ENCODE measurements at regions not wholly inside any gene's neighbourhood (a gene's known extent, or its start where the extent isn't known, plus 50 kb on each side); places are given as distances from the start of the nearest gene placed in this dataset.

GRCh38 chr20:48395816-48396546 is 431.8 kb downstream of the PREX1 start:
- CTCF ChIA-PET, result no interaction called here
- TF ChIP-seq CTCF (IDR thresholded peaks at IDR 0.05; ENCODE audit: insufficient read depth, low read length, missing control alignments), result no peak
- H3K4me3 ChIP-seq (ENCODE audit: low read depth, low read length), result no peak overlapping the region
- POLR2A ChIA-PET, result no interaction called here
- no peak for DNase-seq (ENCODE audit: low read depth, low spot score)

- no peak for DNase-seq (ENCODE audit: low read depth, low spot score)
- ChIA-PET POLR2A (no interaction called here), CTCF (no interaction called here)
- TF ChIP-seq CTCF (IDR thresholded peaks at IDR 0.05; ENCODE audit: insufficient read depth, low read length, missing control alignments), result no peak
- H3K4me3 ChIP-seq (ENCODE audit: low read depth, low read length), result no peak overlapping the region
Observed at GRCh38 chr20:48394415-48395081, 433.3 kb downstream of the PREX1 start.

GRCh38 chr20:48393737-48394314 is 434.0 kb downstream of the PREX1 start:
- POLR2A ChIA-PET, result no interaction called here
- H3K4me3 ChIP-seq (ENCODE audit: low read depth, low read length), result no peak overlapping the region
- CTCF ChIA-PET, result no interaction called here
- DNase-seq (ENCODE audit: low read depth, low spot score), result no peak
- no peak for TF ChIP-seq CTCF (IDR thresholded peaks at IDR 0.05; ENCODE audit: insufficient read depth, low read length, missing control alignments)

- ChIA-PET CTCF (no interaction called here), POLR2A (no interaction called here)
- H3K4me3 ChIP-seq (ENCODE audit: low read depth, low read length), result no peak overlapping the region
- TF ChIP-seq CTCF (IDR thresholded peaks at IDR 0.05; ENCODE audit: insufficient read depth, low read length, missing control alignments), result no peak
- no peak for DNase-seq (ENCODE audit: low read depth, low spot score)
Observed at GRCh38 chr20:48393311-48393685, 434.5 kb downstream of the PREX1 start.

- TF ChIP-seq CTCF (IDR thresholded peaks at IDR 0.05; ENCODE audit: insufficient read depth, low read length, missing control alignments), result no peak
- POLR2A ChIA-PET, result no interaction called here
- no peak for DNase-seq (ENCODE audit: low read depth, low spot score)
- CTCF ChIA-PET, result no interaction called here
- H3K4me3 ChIP-seq (ENCODE audit: low read depth, low read length), result no peak overlapping the region
Observed at GRCh38 chr20:48392407-48393310, 435.1 kb downstream of the PREX1 start.

- H3K4me3 ChIP-seq (ENCODE audit: low read depth, low read length), result no peak overlapping the region
- TF ChIP-seq CTCF (IDR thresholded peaks at IDR 0.05; ENCODE audit: insufficient read depth, low read length, missing control alignments), result no peak
- ChIA-PET CTCF (no interaction called here), POLR2A (no interaction called here)
- no peak for DNase-seq (ENCODE audit: low read depth, low spot score)
Observed at GRCh38 chr20:48390981-48391380, 436.8 kb downstream of the PREX1 start.

All from AG04449 (cell line).